Left ventricle myocardium inferior (tissue), 1 donor: ENCODE measurements at regions not wholly inside any gene's neighbourhood (a gene's known extent, or its start where the extent isn't known, plus 50 kb on each side); places are given as distances from the start of the nearest gene placed in this dataset.

ENCODE experiments used
- DNase-seq: peaks from one replicate; pipeline ENCODE4 v3.0.0-alpha.2; 2020
- H3K27ac ChIP-seq: fragments of 200-600 bp; replicated peaks from 2 replicates; pipeline ENCODE4 v1.8.0; 2021
- H3K27me3 ChIP-seq: fragments of 200-600 bp; 2 replicates; pipeline ENCODE4 v1.8.0; 2021; ENCODE audit warnings: low read depth
- H3K36me3 ChIP-seq: fragments of 200-600 bp; 2 replicates; pipeline ENCODE4 v1.8.0; 2021
- H3K4me1 ChIP-seq: fragments of 200-600 bp; 2 replicates; pipeline ENCODE4 v1.8.0; 2021
- H3K4me3 ChIP-seq: fragments of 200-600 bp; 2 replicates; pipeline ENCODE4 v1.8.0; 2021; ENCODE audit warnings: mild to moderate bottlenecking, moderate library complexity
- H3K9me3 ChIP-seq: fragments of 200-600 bp; replicated peaks from 2 replicates; pipeline ENCODE4 v1.8.0; 2021
- intact Hi-C: fragments of 100-400 bp; cut with micrococcal nuclease; formaldehyde crosslinking; loops from one replicate; pipeline ENCODE4 v1.11.0; 2022
- TF ChIP-seq, protein P1 (sequence below): fragments of 200-600 bp; IDR thresholded peaks from 2 replicates; pipeline ENCODE4 v1.8.0; 2021; ENCODE audit warnings: antibody characterized with exemption, mild to moderate bottlenecking, borderline replicate concordance
- donor health status: DM: no; HTN: yes; CAD: no; lungs with severe emphysema.

DNA sequence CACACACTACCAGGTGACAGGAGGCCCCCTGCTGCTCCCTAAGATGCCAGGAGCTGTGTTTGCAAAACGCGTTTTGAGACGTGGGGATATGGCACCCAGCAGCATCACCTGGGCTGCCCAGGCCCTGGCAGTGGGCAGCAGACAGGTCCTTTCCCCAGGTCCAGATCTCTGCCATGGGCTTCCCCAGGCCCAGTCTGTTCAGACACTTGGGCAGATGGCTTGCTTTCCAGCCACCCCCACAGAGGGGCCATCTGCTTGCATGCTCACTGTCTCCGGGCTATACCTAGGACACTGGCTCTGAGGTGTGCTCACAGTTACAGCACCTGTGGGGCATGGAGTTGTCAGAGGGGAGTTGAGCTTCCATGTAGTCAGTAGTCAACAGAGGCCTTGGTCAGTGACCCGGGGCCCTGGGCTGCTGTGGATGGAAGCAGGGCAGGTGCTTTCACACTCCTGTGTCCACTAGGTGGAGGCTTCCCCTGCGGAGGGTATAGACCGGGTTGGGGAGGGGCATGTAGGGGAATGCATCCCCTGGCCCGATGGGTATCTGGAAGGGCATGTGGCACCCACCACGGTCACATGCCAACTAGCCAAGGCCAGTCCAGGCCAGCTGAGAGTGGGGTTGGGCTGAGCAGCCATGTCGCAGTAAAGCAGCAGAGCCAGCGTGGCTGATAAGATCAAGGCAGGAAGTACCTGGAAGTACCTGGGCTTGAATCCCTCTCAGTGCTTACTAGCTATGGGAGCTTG lies 185.4 kb upstream of the SLC24A3 start:
- peaks cover 21% of the 10 kb centered on the region for H3K4me1 ChIP-seq
- H3K36me3 ChIP-seq, result no peaks in the 10 kb centered on the region
- no peaks in the 10 kb centered on the region for H3K27me3 ChIP-seq
- peaks cover 10% of the 10 kb centered on the region for H3K9me3 ChIP-seq
- DNase-seq, result no peak
- TF ChIP-seq, protein P1, sequence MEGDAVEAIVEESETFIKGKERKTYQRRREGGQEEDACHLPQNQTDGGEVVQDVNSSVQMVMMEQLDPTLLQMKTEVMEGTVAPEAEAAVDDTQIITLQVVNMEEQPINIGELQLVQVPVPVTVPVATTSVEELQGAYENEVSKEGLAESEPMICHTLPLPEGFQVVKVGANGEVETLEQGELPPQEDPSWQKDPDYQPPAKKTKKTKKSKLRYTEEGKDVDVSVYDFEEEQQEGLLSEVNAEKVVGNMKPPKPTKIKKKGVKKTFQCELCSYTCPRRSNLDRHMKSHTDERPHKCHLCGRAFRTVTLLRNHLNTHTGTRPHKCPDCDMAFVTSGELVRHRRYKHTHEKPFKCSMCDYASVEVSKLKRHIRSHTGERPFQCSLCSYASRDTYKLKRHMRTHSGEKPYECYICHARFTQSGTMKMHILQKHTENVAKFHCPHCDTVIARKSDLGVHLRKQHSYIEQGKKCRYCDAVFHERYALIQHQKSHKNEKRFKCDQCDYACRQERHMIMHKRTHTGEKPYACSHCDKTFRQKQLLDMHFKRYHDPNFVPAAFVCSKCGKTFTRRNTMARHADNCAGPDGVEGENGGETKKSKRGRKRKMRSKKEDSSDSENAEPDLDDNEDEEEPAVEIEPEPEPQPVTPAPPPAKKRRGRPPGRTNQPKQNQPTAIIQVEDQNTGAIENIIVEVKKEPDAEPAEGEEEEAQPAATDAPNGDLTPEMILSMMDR, result peak; percentile 14
- intact Hi-C loops, result no loop called here
- H3K4me3 ChIP-seq, result no peak overlapping the region
- peak overlapping the region; percentile 71 for H3K27ac ChIP-seq

DNA sequence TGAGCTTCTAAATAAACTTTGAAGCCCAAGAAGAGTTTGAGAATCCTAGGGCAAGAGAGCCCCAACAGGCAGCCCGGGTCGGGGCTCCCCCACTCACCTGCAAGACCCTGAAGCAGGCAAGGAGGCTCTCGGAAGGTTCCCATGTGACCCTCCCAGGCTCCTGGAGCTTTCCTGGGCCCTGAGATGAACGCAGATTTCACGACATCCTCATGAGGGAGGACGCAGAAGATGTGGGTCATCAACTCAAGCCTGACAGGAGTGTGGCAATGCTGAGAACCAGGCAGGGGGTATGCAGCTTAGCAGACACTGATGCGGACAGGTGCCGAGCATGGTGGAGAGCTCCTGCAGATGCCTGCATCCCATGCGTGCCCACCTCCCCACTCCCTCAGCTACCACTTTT lies 184.5 kb upstream of the SLC24A3 start:
- H3K9me3 ChIP-seq, result peaks cover 10% of the 10 kb centered on the region
- H3K4me1 ChIP-seq, result peaks cover 21% of the 10 kb centered on the region
- no peak for DNase-seq
- H3K27ac ChIP-seq, result no peak overlapping the region
- H3K36me3 ChIP-seq, result no peaks in the 10 kb centered on the region
- intact Hi-C loops, result no loop called here
- TF ChIP-seq, protein P1, result no peak
- H3K4me3 ChIP-seq, result no peak overlapping the region
- no peaks in the 10 kb centered on the region for H3K27me3 ChIP-seq

DNA sequence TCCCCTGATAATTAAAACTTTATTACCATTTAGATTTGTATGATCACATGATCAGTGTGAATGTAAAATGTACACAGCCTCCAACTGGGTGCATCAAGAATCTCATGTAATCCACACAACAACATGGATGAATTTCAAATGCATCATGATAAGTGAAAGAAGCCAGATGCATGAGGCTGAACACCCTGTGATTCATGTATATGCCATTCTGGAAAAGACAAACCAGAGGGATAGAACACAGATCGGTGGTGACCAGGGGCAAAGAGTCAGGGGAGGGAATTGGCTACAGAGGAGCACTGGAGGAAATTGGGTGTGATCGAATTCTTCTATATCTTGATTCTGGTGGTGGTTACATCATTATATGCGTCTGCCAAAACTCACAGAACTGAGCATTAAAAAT lies 170.7 kb upstream of the SLC24A3 start:
- peaks cover under 1% of the 10 kb centered on the region for H3K4me1 ChIP-seq
- H3K27ac ChIP-seq, result no peak overlapping the region
- intact Hi-C loops, result no loop called here
- DNase-seq, result no peak
- no peaks in the 10 kb centered on the region for H3K27me3 ChIP-seq
- no peak overlapping the region for H3K4me3 ChIP-seq
- H3K9me3 ChIP-seq, result no peaks in the 10 kb centered on the region
- H3K36me3 ChIP-seq, result no peaks in the 10 kb centered on the region
- TF ChIP-seq, protein P1, result no peak

DNA sequence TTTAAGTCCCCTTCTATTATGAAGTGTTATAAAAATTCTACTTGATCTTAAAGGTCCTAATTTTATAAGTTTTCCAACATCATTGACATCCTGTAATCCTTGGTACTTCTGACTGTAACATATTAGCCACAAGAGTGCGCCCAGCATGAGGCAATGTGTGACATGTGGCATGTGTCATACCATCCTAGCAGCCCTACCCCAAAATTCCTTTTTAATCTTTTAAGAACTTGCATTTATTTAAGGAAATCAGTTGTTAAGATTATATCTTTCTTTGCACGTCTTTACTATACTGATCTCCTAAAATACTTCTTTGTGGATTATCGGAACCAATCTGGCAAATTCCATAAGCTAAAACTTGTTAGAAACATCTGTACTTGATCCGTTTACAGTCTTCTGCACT lies 167.1 kb upstream of the SLC24A3 start:
- no peaks in the 10 kb centered on the region for H3K9me3 ChIP-seq
- no peaks in the 10 kb centered on the region for H3K27me3 ChIP-seq
- no peak overlapping the region for H3K27ac ChIP-seq
- peaks cover 32% of the 10 kb centered on the region for H3K4me1 ChIP-seq
- H3K36me3 ChIP-seq, result no peaks in the 10 kb centered on the region
- no peak overlapping the region for H3K4me3 ChIP-seq
- DNase-seq, result no peak
- intact Hi-C loops, result no loop called here
- TF ChIP-seq, protein P1, result no peak

DNA sequence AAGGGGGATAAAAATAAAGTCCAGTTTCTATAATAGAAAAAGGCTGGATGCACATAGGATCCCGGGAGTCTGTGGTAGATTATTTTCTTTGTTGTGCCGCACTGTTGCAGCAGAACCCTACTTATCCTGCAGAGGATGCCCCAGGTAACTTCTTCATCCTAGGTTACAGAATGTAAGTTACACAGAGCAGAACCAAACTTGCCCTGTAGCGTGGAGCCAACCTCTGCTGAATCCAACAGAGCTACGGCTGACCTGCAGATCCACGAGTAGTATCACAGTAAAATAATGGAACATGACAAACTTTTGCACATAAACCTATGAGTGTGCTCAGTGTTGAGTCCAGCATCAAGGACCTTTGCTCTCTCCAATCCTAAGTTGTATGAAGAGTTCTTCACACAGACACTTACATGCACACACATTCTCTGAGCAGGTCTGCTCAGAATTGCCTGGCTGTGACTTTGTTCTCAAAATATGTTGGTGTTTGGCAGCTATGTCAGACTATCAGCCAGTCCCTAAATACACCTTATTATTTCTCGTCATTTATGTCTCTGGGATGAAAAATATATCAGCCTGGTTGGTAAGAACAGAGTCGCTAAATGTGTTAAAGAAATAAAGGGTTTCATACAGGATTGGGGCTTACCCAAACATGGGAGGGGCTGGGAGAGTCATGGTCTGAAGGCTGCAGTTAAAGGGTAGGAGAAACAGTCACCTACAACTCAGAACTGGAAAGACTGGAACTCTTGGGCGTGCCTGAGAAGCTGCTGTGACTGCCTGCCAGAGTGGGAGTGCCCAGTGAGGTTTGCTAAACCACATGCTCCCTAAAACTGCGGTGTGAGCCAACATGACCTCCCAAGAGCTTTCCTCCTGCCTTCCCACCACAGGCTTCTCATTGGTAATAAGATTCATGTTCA lies 165.1 kb upstream of the SLC24A3 start:
- Histone ChIP-seq H3K27ac (no peak overlapping the region), H3K27me3 (no peaks in the 10 kb centered on the region), H3K36me3 (no peaks in the 10 kb centered on the region), H3K4me3 (no peak overlapping the region), H3K9me3 (no peaks in the 10 kb centered on the region), H3K4me1 (peaks cover 32% of the 10 kb centered on the region)
- intact Hi-C loops, result no loop called here
- TF ChIP-seq, protein P1, result no peak
- DNase-seq, result peak; percentile 58
